RWPE1 (cell line): ENCODE measurements at regions not wholly inside any gene's neighbourhood (a gene's known extent, or its start where the extent isn't known, plus 50 kb on each side); places are given as distances from the start of the nearest gene placed in this dataset.

Experiments used
- CTCF ChIA-PET: fragments of 350-600 bp; sonication (Branson Sonifier 250); formaldehyde crosslinking; extraction: SDS; loops from one replicate; lab custom pipeline; 2021; lab: Yijun Ruan, JAX
- POLR2A ChIA-PET: fragments of 400-600 bp; formaldehyde crosslinking; extraction: SDS; loops from one replicate; lab custom pipeline; 2020; ENCODE audit warnings: antibody characterized with exemption; ENCODE audit not compliant: low non-redundant PET; lab: Yijun Ruan, JAX
- DNase-seq: peaks from one replicate; pipeline ENCODE4 v3.0.0; 2012; ENCODE audit warnings: low spot score
- H3K27ac ChIP-seq: fragments of 450-650 bp; 2 replicates; pipeline ENCODE4 v1.5.1; 2017
- CTCF ChIP-seq: fragments of 450-650 bp; conservative IDR thresholded peaks from 2 replicates; pipeline ENCODE4 v1.5.1; 2017; ENCODE audit warnings: low read depth, mild to moderate bottlenecking

- DNase-seq = no peak
- H3K27ac ChIP-seq = no peak overlapping the region
- no peak for TF ChIP-seq CTCF
- ChIA-PET CTCF (no interaction called here), POLR2A (no interaction called here)
Measured at GRCh38 chr3:110743984-110744383, 327.6 kb upstream of the NECTIN3 start.

- TF ChIP-seq CTCF = no peak
Measured at GRCh38 chr3:110744723-110745122, 326.9 kb upstream of the NECTIN3 start.

GRCh38 chr3:110749006-110749405, 322.6 kb upstream of the NECTIN3 start:
- ChIA-PET POLR2A (no interaction called here), CTCF (no interaction called here)
- TF ChIP-seq CTCF = no peak
- H3K27ac ChIP-seq = no peak overlapping the region
- no peak for DNase-seq

More at GRCh38 chr3:110744723-110745122, 326.9 kb upstream of the NECTIN3 start:
- no peak overlapping the region for H3K27ac ChIP-seq
- ChIA-PET POLR2A (no interaction called here), CTCF (no interaction called here)
- DNase-seq = no peak

GRCh38 chr3:110750201-110750600, 321.4 kb upstream of the NECTIN3 start:
- TF ChIP-seq CTCF = no peak
- no peak for DNase-seq
- no peak overlapping the region for H3K27ac ChIP-seq
- CTCF ChIA-PET = interaction anchor here (0.7 kb wide), 1 partner anchor 1297 kb away, joined by 3 read pairs; no protein-coding TSS in a partner anchor
- POLR2A ChIA-PET = no interaction called here

GRCh38 chr3:110752307-110752706, 319.3 kb upstream of the NECTIN3 start:
- no peak for TF ChIP-seq CTCF
- POLR2A ChIA-PET = no interaction called here
- H3K27ac ChIP-seq = no peak overlapping the region
- CTCF ChIA-PET = no interaction called here
- no peak for DNase-seq

- no peak overlapping the region for H3K27ac ChIP-seq
- ChIA-PET POLR2A (no interaction called here), CTCF (no interaction called here)
- no peak for DNase-seq
- no peak for TF ChIP-seq CTCF
Measured at GRCh38 chr3:110753516-110753915, 318.1 kb upstream of the NECTIN3 start.
